HEK293 (cell line): ENCODE measurements at regions not wholly inside any gene's neighbourhood (a gene's known extent, or its start where the extent isn't known, plus 50 kb on each side); places are given as distances from the start of the nearest gene placed in this dataset.

Experiments used
- CTCF ChIA-PET: fragments of 350-600 bp; formaldehyde crosslinking; extraction: SDS; loops from one replicate; lab custom pipeline; 2021; ENCODE audit warnings: antibody characterized with exemption; lab: Yijun Ruan, JAX
- POLR2A ChIA-PET: fragments of 300-600 bp; formaldehyde crosslinking; extraction: SDS; loops from one replicate; lab custom pipeline; 2020; ENCODE audit warnings: antibody characterized with exemption, inconsistent platforms; lab: Yijun Ruan, JAX
- H3K27ac ChIP-seq: fragments of 200-500 bp; sonication (Bioruptor generic); 2 replicates; pipeline ENCODE4 v1.5.1; 2014; ENCODE audit warnings: low read depth, low read length, control low read depth, inconsistent platforms; ENCODE audit errors: extremely low read depth
- H3K36me3 ChIP-seq, 2 experiments: fragments of 200-500 bp in 1 of 2; sonication (Bioruptor generic) in 1 of 2; 1 replicate in 1 of 2; 2 replicates in 1 of 2; pipeline ENCODE4 v1.5.1; 2014 to 2017; ENCODE audit warnings: inconsistent platforms in 2 of 2, low read length in 2 of 2; ENCODE audit not compliant: control insufficient read depth in 2 of 2, insufficient read depth in 1 of 2
- H3K4me1 ChIP-seq: fragments of 200-500 bp; sonication (Bioruptor generic); 2 replicates; pipeline ENCODE4 v1.5.1; 2014; ENCODE audit warnings: mild to moderate bottlenecking, low read length, inconsistent platforms; ENCODE audit not compliant: control insufficient read depth, insufficient read depth
- H3K4me3 ChIP-seq: 2 replicates; pipeline ENCODE4 v1.5.1; 2011; ENCODE audit warnings: low read depth, mild to moderate bottlenecking, control low read depth, low read length, moderate library complexity
- H3K9me3 ChIP-seq: fragments of 200-500 bp; sonication (Bioruptor generic); 2 replicates; pipeline ENCODE4 v1.5.1; 2014; ENCODE audit warnings: low read depth, low read length, inconsistent platforms; ENCODE audit not compliant: control insufficient read depth, insufficient read depth
- CTCF ChIP-seq: fragments of 450-650 bp; formaldehyde crosslinking; IDR thresholded peaks from 2 replicates; pipeline ENCODE4 v1.5.1; 2016; ENCODE audit warnings: missing biosample characterization, missing genetic modification characterization
- KLF8 ChIP-seq: fragments of 450-650 bp; formaldehyde crosslinking; IDR thresholded peaks from 2 replicates; pipeline ENCODE4 v1.5.1; 2016; ENCODE audit warnings: missing biosample characterization, missing genetic modification characterization
- WT1 ChIP-seq: fragments of 450-650 bp; formaldehyde crosslinking; IDR thresholded peaks from 2 replicates; pipeline ENCODE4 v1.5.1; 2016; ENCODE audit warnings: missing biosample characterization, missing genetic modification characterization
- ZBTB1 ChIP-seq: fragments of 450-650 bp; formaldehyde crosslinking; IDR thresholded peaks from 2 replicates; pipeline ENCODE4 v1.5.1; 2016; ENCODE audit warnings: missing biosample characterization, missing genetic modification characterization
- ZBTB44 ChIP-seq: fragments of 450-650 bp; IDR thresholded peaks from 2 replicates; pipeline ENCODE4 v1.5.1; 2018; ENCODE audit warnings: missing biosample characterization, mild to moderate bottlenecking, missing genetic modification characterization
- ZBTB8A ChIP-seq: fragments of 450-650 bp; formaldehyde crosslinking; IDR thresholded peaks from 2 replicates; pipeline ENCODE4 v1.5.1; 2016; ENCODE audit warnings: missing biosample characterization, missing genetic modification characterization
- ZFHX2 ChIP-seq: fragments of 450-650 bp; formaldehyde crosslinking; conservative IDR thresholded peaks from 2 replicates; pipeline ENCODE4 v1.5.1; 2016; ENCODE audit warnings: missing biosample characterization, missing genetic modification characterization
- ZNF138 ChIP-seq: fragments of 450-650 bp; formaldehyde crosslinking; IDR thresholded peaks from 2 replicates; pipeline ENCODE4 v1.5.1; 2016; ENCODE audit warnings: missing biosample characterization, missing genetic modification characterization, borderline replicate concordance
- ZNF169 ChIP-seq: fragments of 450-650 bp; formaldehyde crosslinking; IDR thresholded peaks from 2 replicates; pipeline ENCODE4 v1.5.1; 2016; ENCODE audit warnings: missing biosample characterization, missing genetic modification characterization
- ZNF394 ChIP-seq: fragments of 450-650 bp; formaldehyde crosslinking; IDR thresholded peaks from 2 replicates; pipeline ENCODE4 v1.5.1; 2016; ENCODE audit warnings: missing biosample characterization, missing genetic modification characterization, mild to moderate bottlenecking, moderate library complexity, borderline replicate concordance
- ZNF404 ChIP-seq: fragments of 450-650 bp; formaldehyde crosslinking; IDR thresholded peaks from 2 replicates; pipeline ENCODE4 v1.5.1; 2017; ENCODE audit warnings: missing biosample characterization, missing genetic modification characterization
- ZNF426 ChIP-seq: fragments of 450-650 bp; formaldehyde crosslinking; IDR thresholded peaks from 2 replicates; pipeline ENCODE4 v1.5.1; 2017; ENCODE audit warnings: missing biosample characterization, missing genetic modification characterization, mild to moderate bottlenecking, inconsistent platforms, moderate library complexity
- ZNF518A ChIP-seq: fragments of 450-650 bp; formaldehyde crosslinking; conservative IDR thresholded peaks from 2 replicates; pipeline ENCODE4 v1.5.1; 2016; ENCODE audit warnings: low read depth, missing biosample characterization, missing genetic modification characterization
- ZNF521 ChIP-seq: fragments of 450-650 bp; formaldehyde crosslinking; IDR thresholded peaks from 2 replicates; pipeline ENCODE4 v1.5.1; 2017; ENCODE audit warnings: missing biosample characterization, mild to moderate bottlenecking, missing genetic modification characterization
- ZNF645 ChIP-seq: fragments of 450-650 bp; formaldehyde crosslinking; IDR thresholded peaks from 2 replicates; pipeline ENCODE4; 2016; ENCODE audit warnings: missing biosample characterization, missing genetic modification characterization
- TF ChIP-seq, protein P1 (sequence below): fragments of 450-650 bp; formaldehyde crosslinking; IDR thresholded peaks from 2 replicates; pipeline ENCODE4 v1.5.1; 2016; ENCODE audit warnings: missing biosample characterization, missing genetic modification characterization, low read depth
- TF ChIP-seq, protein P2 (sequence below): fragments of 450-650 bp; formaldehyde crosslinking; IDR thresholded peaks from 2 replicates; pipeline ENCODE4 v1.5.0; 2017; ENCODE audit warnings: missing biosample characterization, missing genetic modification characterization, borderline replicate concordance

- peak; percentile 57 for TF ChIP-seq CTCF (tag by site-specific recombination)
- TF ChIP-seq, all 188 proteins: peak for 5
Measured at GRCh38 chr1:173420330-173420806, 56.8 kb upstream of the PRDX6 start (continued).

- CTCF ChIA-PET: interaction anchor here (0.6 to 1.2 kb wide), 5 partner anchors 10 to 893 kb away, joined by 3 to 5 read pairs (median 3); no protein-coding TSS in a partner anchor
- H3K36me3 ChIP-seq: no peaks in the 10 kb centered on the region
- no peak for TF ChIP-seq ZBTB8A
- no peak for TF ChIP-seq ZNF518A
- TF ChIP-seq, protein P1, sequence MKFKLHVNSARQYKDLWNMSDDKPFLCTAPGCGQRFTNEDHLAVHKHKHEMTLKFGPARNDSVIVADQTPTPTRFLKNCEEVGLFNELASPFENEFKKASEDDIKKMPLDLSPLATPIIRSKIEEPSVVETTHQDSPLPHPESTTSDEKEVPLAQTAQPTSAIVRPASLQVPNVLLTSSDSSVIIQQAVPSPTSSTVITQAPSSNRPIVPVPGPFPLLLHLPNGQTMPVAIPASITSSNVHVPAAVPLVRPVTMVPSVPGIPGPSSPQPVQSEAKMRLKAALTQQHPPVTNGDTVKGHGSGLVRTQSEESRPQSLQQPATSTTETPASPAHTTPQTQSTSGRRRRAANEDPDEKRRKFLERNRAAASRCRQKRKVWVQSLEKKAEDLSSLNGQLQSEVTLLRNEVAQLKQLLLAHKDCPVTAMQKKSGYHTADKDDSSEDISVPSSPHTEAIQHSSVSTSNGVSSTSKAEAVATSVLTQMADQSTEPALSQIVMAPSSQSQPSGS (tag by site-specific recombination): no peak
- no peak for TF ChIP-seq WT1 (tag by site-specific recombination)
- TF ChIP-seq ZBTB44: no peak
- no peak for TF ChIP-seq ZBTB1 (tag by site-specific recombination)
- no peak for TF ChIP-seq ZFHX2 (tag by site-specific recombination)
- no peak for TF ChIP-seq ZNF645 (tag by site-specific recombination)
- TF ChIP-seq ZNF426 (tag by site-specific recombination): no peak
- no peak for TF ChIP-seq ZNF394 (tag by site-specific recombination)
- TF ChIP-seq ZNF404: no peak
- TF ChIP-seq ZNF169 (tag by site-specific recombination): no peak
- TF ChIP-seq ZNF138 (tag by site-specific recombination): no peak
- no peak for TF ChIP-seq KLF8 (tag by site-specific recombination)
- TF ChIP-seq, protein P2, sequence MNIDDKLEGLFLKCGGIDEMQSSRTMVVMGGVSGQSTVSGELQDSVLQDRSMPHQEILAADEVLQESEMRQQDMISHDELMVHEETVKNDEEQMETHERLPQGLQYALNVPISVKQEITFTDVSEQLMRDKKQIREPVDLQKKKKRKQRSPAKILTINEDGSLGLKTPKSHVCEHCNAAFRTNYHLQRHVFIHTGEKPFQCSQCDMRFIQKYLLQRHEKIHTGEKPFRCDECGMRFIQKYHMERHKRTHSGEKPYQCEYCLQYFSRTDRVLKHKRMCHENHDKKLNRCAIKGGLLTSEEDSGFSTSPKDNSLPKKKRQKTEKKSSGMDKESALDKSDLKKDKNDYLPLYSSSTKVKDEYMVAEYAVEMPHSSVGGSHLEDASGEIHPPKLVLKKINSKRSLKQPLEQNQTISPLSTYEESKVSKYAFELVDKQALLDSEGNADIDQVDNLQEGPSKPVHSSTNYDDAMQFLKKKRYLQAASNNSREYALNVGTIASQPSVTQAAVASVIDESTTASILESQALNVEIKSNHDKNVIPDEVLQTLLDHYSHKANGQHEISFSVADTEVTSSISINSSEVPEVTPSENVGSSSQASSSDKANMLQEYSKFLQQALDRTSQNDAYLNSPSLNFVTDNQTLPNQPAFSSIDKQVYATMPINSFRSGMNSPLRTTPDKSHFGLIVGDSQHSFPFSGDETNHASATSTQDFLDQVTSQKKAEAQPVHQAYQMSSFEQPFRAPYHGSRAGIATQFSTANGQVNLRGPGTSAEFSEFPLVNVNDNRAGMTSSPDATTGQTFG (tag by site-specific recombination): no peak
- TF ChIP-seq ZNF521 (tag by site-specific recombination): no peak
- H3K4me1 ChIP-seq: no peaks in the 10 kb centered on the region
- H3K27ac ChIP-seq: no peak overlapping the region
- H3K4me3 ChIP-seq: no peak overlapping the region
- no peaks in the 10 kb centered on the region for H3K9me3 ChIP-seq
- POLR2A ChIA-PET: no interaction called here
Measured at GRCh38 chr1:173421286-173421685, 55.8 kb upstream of the PRDX6 start.
